Neuronal stem cell (in vitro differentiated cells): ENCODE measurements at regions not wholly inside any gene's neighbourhood (a gene's known extent, or its start where the extent isn't known, plus 50 kb on each side); places are given as distances from the start of the nearest gene placed in this dataset.

Source experiments
- DNase-seq: peaks from one replicate; pipeline ENCODE4 v3.0.0-alpha.2; 2013; ENCODE audit warnings: low spot score
- H2AFZ ChIP-seq: one replicate; pipeline ENCODE4 v1.6.1; 2013; ENCODE audit warnings: mild to moderate bottlenecking, low read length, inconsistent platforms
- H2AK5ac ChIP-seq: 2 replicates; pipeline ENCODE4 v1.6.1; 2013; ENCODE audit warnings: low read depth, mild to moderate bottlenecking, inconsistent platforms, low read length, moderate library complexity, mixed read lengths
- H2BK120ac ChIP-seq: 2 replicates; pipeline ENCODE4 v1.6.1; 2013; ENCODE audit warnings: low read depth, mild to moderate bottlenecking, inconsistent platforms, low read length, moderate library complexity, mixed read lengths
- H2BK12ac ChIP-seq: one replicate; pipeline ENCODE4 v1.6.1; 2013; ENCODE audit warnings: low read length, inconsistent platforms
- H2BK15ac ChIP-seq: 2 replicates; pipeline ENCODE4 v1.6.1; 2013; ENCODE audit warnings: mild to moderate bottlenecking, low read length, inconsistent platforms, mixed read lengths
- H2BK5ac ChIP-seq: one replicate; pipeline ENCODE4 v1.6.1; 2013; ENCODE audit warnings: inconsistent platforms, mild to moderate bottlenecking, low read length, moderate library complexity
- H3K14ac ChIP-seq: one replicate; pipeline ENCODE4 v1.6.1; 2013; ENCODE audit warnings: low read length, inconsistent platforms
- H3K18ac ChIP-seq: 2 replicates; pipeline ENCODE4 v1.6.1; 2013; ENCODE audit warnings: low read length, inconsistent platforms
- H3K23ac ChIP-seq: 2 replicates; pipeline ENCODE4 v1.6.1; 2013; ENCODE audit warnings: low read depth, mild to moderate bottlenecking, mixed read lengths, low read length, inconsistent platforms; ENCODE audit not compliant: poor library complexity
- H3K27ac ChIP-seq: replicated peaks from 3 replicates; pipeline ENCODE4 v1.5.1; 2013; ENCODE audit warnings: low read length, inconsistent platforms
- H3K27me3 ChIP-seq, 3 experiments: 2 replicates each; pipeline ENCODE4 v1.6.1; 2013; ENCODE audit warnings: low read length in 3 of 3, mild to moderate bottlenecking in 2 of 3, inconsistent platforms in 1 of 3, low read depth in 1 of 3, mixed read lengths in 1 of 3, moderate library complexity in 1 of 3; ENCODE audit not compliant: control insufficient read depth in 3 of 3, insufficient read depth in 3 of 3
- H3K36me3 ChIP-seq, 2 donors: replicated peaks in 1 of 2; 2 replicates each; pipeline ENCODE4 v1.6.1; 2013; ENCODE audit warnings: low read length in 2 of 2; ENCODE audit not compliant: control insufficient read depth in 2 of 2, insufficient read depth in 2 of 2
- H3K4ac ChIP-seq: 2 replicates; pipeline ENCODE4 v1.6.1; 2013; ENCODE audit warnings: inconsistent platforms, mild to moderate bottlenecking, low read length, moderate library complexity
- H3K4me1 ChIP-seq, 2 donors: 1 replicate in 1 of 2; 2 replicates in 1 of 2; pipeline ENCODE4 v1.6.1; 2013; ENCODE audit warnings: low read length in 2 of 2, low read depth in 1 of 2; ENCODE audit not compliant: control insufficient read depth in 2 of 2, insufficient read depth in 1 of 2
- H3K4me2 ChIP-seq: one replicate; pipeline ENCODE4 v1.6.1; 2013; ENCODE audit warnings: mild to moderate bottlenecking, low read length, inconsistent platforms; ENCODE audit not compliant: insufficient read depth, poor library complexity, severe bottlenecking
- H3K4me3 ChIP-seq, 2 donors: 2 replicates each; pipeline ENCODE4 v1.5.1; 2013; ENCODE audit warnings: low read length in 2 of 2, mild to moderate bottlenecking in 2 of 2, inconsistent platforms in 1 of 2, moderate library complexity in 1 of 2
- H3K79me1 ChIP-seq: one replicate; pipeline ENCODE4 v1.6.1; 2013; ENCODE audit warnings: low read depth, mild to moderate bottlenecking, inconsistent platforms, low read length, moderate library complexity
- H3K9ac ChIP-seq: one replicate; pipeline ENCODE4 v1.6.1; 2013; ENCODE audit warnings: mild to moderate bottlenecking, low read depth, low read length, inconsistent platforms; ENCODE audit not compliant: poor library complexity
- H3K9me3 ChIP-seq, 2 donors: replicated peaks in 1 of 2; 2 replicates each; pipeline versions ENCODE3 to v1.6.1; 2013; ENCODE audit warnings: low read length in 2 of 2, mild to moderate bottlenecking in 2 of 2, inconsistent platforms in 1 of 2, low read depth in 1 of 2, mixed read lengths in 1 of 2, moderate library complexity in 1 of 2; ENCODE audit not compliant: control insufficient read depth in 2 of 2, insufficient read depth in 1 of 2
- H4K8ac ChIP-seq: one replicate; pipeline ENCODE4 v1.6.1; 2013; ENCODE audit warnings: low read depth, mild to moderate bottlenecking, inconsistent platforms, low read length, moderate library complexity
- H4K91ac ChIP-seq: one replicate; pipeline ENCODE4 v1.6.1; 2013; ENCODE audit warnings: low read length, low read depth, mild to moderate bottlenecking, inconsistent platforms; ENCODE audit not compliant: poor library complexity
- WGBS, 2 donors: extraction: QIAGEN DNeasy Blood & Tissue Kit; methylation state at CpG; one replicate each; pipeline ENCODE4 v1.1.7; 2013; ENCODE audit warnings: missing lambda C conversion rate in 2 of 2, mixed read lengths in 1 of 2; ENCODE audit not compliant: insufficient read length in 2 of 2, insufficient replicate concordance in 1 of 2; ENCODE audit errors: extremely low coverage in 2 of 2; 5-methylcytosine and 5-hydroxymethylcytosine counted together

DNA sequence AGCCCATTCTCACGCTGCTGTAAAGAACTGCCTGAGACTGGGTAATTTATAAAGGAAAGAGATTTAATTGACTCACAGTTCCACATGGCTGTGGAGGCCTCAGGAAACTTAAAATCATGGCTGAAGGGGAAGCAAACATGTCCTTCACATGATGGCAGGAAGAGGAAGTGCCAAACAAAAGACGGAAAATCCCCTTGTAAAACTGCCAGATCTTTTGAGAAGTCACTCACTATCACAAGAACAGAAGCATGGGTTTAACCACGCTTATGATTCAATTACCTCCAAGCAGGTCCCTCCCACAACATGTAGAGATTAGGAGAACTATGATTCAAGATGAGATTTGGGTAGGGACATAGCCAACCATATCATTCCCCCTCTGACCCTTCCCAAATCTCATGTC is 335.5 kb downstream of the IL15 start:
- no peaks in the 10 kb centered on the region for H3K9me3 ChIP-seq
- no CpG with 5 or more reads among the region's 3 CpGs for WGBS, 2 donors
- no peak overlapping the region for H4K8ac ChIP-seq
- no peak overlapping the region for H3K18ac ChIP-seq
- H3K14ac ChIP-seq = no peak overlapping the region
- H3K9ac ChIP-seq = no peak overlapping the region
- no peak overlapping the region for H2BK15ac ChIP-seq
- no peak overlapping the region for H4K91ac ChIP-seq
- no peak overlapping the region for H3K4me2 ChIP-seq
- no peak overlapping the region for H3K27ac ChIP-seq
- no peak overlapping the region for H2BK5ac ChIP-seq
- H2AFZ ChIP-seq = no peak overlapping the region
- no peak overlapping the region for H2AK5ac ChIP-seq
- H3K23ac ChIP-seq = no peak overlapping the region
- H3K4me3 ChIP-seq = no peak overlapping the region
- no peak overlapping the region for H2BK120ac ChIP-seq
- H3K79me1 ChIP-seq = no peaks in the 10 kb centered on the region
- no peak for DNase-seq
- H3K4ac ChIP-seq = no peak overlapping the region
- H2BK12ac ChIP-seq = no peak overlapping the region
- no peaks in the 10 kb centered on the region for H3K27me3 ChIP-seq
- H3K4me1 ChIP-seq = no peaks in the 10 kb centered on the region
- no peaks in the 10 kb centered on the region for H3K36me3 ChIP-seq

DNA sequence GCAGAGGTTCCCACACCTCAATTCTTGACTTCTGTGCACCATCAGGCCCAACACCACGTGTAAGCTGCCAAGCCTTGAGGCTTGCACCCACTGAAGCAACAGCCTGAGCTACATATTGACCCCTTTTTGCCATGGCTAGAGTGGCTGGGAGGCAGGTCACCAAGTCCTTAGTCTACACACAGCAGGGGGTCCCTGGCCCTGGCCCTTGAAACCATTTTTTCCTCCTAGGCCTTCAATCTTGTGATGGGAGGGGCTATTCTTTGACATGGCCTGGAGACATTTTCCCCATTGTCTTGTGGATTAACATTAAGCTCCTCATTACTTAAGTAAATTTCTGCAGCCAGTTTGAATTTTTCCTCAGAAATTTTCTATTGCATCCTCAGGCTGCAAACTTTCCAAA is 336.6 kb downstream of the IL15 start:
- Histone ChIP-seq H3K9me3 (no peaks in the 10 kb centered on the region), H3K4me1 (no peaks in the 10 kb centered on the region), H3K27ac (no peak overlapping the region), H3K27me3 (no peaks in the 10 kb centered on the region), H3K4ac (no peak overlapping the region), H3K36me3 (no peaks in the 10 kb centered on the region), H2AK5ac (no peak overlapping the region), H4K8ac (no peak overlapping the region), H3K18ac (no peak overlapping the region), H3K23ac (no peak overlapping the region), H2BK120ac (no peak overlapping the region), H3K79me1 (no peaks in the 10 kb centered on the region), H3K4me2 (no peak overlapping the region), H3K4me3 (no peak overlapping the region), H4K91ac (no peak overlapping the region), H3K9ac (no peak overlapping the region), H2BK12ac (no peak overlapping the region), H2BK15ac (no peak overlapping the region), H2AFZ (no peak overlapping the region), H2BK5ac (no peak overlapping the region), H3K14ac (no peak overlapping the region)
- WGBS, 2 donors = no CpG with 5 or more reads among the region's 1 CpG
- no peak for DNase-seq
